ENCODE measurements at regions not wholly inside any gene's neighbourhood (a gene's known extent, or its start where the extent isn't known, plus 50 kb on each side); places are given as distances from the start of the nearest gene placed in this dataset.
"Not testable (repeated sequence)": the region's sequence is repeated elsewhere in the genome, so short reads cannot be mapped to it uniquely, and the experiment has no call there.

GRCh38 chr5:36458746-36459145 lies 147.7 kb upstream of the SLC1A3 start:
- no peak overlapping the region for H3K27ac ChIP-seq
- H3K4me3 ChIP-seq, result no peak overlapping the region

DNA sequence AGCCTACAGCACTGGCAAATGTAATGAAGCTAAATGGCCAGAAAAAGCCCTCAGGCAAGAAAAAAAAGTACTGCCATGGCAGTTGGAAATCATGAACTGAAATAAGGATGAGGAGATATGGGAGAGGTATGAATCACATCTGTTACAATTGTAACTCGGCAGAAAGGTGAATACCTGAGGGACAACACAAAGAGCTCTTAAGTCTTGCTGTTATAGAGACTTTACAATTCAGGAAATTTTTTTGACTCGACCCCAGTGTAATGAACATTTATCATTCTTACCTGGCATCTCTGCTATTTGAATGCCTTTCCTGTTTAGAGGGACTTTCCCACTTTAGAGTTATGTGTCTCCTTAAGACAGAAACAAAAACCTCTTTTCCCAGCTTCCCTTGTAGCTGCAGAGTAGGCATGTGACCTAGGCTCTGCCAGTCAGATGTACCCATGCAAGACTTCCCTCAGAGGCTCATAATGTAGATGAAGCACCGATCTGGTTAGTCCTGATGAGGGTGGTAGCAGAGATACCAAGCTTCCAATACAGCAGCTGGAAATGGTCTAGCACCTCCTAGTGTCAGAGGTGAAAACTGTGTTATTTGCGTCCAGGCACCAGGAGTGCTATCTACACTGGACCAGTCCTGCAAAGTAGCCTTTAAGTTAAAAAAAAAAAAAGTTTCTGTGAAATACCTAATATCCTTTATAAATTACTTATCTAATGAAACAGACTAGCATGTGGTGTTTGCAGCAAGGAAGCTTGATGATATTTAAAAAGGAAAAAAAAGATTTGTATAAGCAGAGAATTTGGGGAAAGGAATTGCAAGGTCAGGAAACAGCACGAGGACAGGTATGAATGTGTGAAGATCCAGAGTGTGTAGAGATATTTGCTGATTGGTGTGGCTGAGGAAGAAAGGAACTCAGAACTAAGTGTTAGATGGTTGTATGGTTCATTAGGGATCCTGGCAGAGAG lies 146.9 kb upstream of the SLC1A3 start:
- no peak overlapping the region for H3K4me3 ChIP-seq

GRCh38 chr5:36462295-36463021 lies 143.9 kb upstream of the SLC1A3 start:
- no peak overlapping the region for H3K27ac ChIP-seq
- H3K4me3 ChIP-seq, result no peak overlapping the region

More for the DNA sequence above, 146.9 kb upstream of the SLC1A3 start:
- H3K27ac ChIP-seq, result no peak overlapping the region

DNA sequence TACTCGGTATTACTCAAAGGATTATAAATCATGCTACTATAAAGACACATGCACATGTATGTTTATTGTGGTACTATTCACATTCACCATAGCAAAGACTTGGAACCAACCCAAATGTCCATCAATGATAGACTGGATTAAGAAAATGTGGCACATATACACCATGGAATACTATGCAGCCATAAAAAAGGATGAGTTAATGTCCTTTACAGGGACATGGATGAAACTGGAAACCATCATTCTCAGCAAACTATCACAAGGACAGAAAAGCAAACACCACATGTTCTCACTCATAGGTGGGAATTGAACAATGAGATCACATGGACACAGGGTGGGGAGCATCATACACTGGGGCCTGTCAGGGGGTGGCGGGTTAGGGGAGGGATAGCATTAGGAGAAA lies 130.5 kb upstream of the SLC1A3 start:
- H3K27ac ChIP-seq, H3K4me3 ChIP-seq: not testable (repeated sequence)

GRCh38 chr5:36478646-36479317 lies 127.6 kb upstream of the SLC1A3 start:
- H3K27ac ChIP-seq, result no peak overlapping the region

GRCh38 chr5:36481454-36482120 lies 124.8 kb upstream of the SLC1A3 start:
- Histone ChIP-seq H3K27ac (no peak overlapping the region), H3K4me3 (no peak overlapping the region)

More at GRCh38 chr5:36478646-36479317, 127.6 kb upstream of the SLC1A3 start:
- H3K4me3 ChIP-seq, result no peak overlapping the region

GRCh38 chr5:36482812-36483211 lies 123.6 kb upstream of the SLC1A3 start:
- Histone ChIP-seq H3K4me3 (no peak overlapping the region), H3K27ac (no peak overlapping the region)

DNA sequence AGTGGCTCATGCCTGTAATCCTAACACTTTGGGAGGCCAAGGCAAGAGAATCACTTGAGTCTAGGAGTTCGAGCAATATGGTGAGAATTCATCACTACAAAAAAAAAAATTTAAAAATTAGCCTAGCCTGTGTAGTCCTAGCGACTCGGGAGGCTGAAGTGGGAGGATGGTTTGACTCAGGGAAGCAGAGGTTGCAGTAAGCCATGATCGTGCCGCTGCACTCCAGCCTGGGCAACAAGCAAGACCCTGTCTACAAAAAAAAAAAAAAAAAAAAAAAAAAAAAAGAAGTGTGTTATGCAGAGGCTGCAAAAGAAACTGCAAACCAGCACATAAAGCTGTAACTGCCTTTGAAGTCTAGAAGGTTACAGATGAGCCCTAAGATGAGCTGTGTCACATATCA lies 116.9 kb upstream of the SLC1A3 start:
- H3K27ac ChIP-seq, result no peak overlapping the region
- H3K4me3 ChIP-seq, result no peak overlapping the region

- H3K27ac ChIP-seq, result no peak overlapping the region
- no peak overlapping the region for H3K4me3 ChIP-seq
These were observed 114.5 kb upstream of the SLC1A3 start for GRCh38 chr5:36491856-36492255.

DNA sequence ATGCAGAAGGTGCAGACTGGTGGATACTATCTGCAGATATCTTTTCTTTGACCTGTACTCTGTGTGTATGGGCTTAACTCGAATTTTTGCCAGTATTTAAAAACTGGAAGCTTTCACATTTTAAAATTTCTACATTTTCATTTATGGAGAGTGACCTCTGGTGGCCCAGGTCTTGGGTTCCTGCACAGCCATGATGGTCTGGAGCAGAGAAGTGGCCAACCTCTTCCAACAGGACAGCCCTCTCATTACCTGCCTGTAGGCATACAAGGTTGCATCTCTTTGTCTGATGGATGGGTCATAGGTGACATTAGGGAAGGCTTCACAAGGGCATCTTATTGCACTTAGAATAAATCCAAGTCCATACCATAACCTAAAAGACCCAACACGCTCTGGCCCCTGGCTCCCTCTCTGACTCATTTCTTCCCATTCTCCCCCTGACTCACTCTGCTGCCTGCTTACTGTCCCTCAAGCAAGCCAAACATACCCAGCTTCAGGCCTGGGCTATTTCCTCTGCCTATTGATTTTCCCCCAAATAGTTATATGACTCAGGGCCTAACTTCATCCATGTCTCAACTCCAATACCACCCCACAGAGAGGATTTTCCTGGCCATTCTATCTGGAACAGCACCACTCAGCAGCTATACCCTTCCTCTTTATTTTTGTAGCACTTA lies 113.3 kb upstream of the SLC1A3 start:
- no peak overlapping the region for H3K4me3 ChIP-seq
- no peak overlapping the region for H3K27ac ChIP-seq

DNA sequence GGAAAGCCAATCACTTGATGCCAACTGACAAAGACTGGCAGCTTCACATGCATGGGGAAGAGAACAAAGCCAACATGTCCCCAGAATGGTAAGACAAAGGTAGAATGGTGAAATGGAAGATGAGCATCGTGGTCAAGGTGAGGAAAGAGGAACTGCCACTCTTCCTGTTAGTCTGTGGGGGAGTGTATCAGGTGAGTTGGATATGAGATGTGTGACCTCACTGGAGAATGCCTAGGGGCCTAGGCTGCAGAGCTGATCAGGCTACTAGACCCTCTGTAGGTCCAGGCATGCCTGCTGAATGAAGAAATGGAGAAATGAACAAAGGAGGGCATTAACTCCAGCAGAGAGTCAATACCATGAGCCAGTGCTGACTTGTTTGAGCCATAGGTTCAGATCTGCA lies 112.4 kb upstream of the SLC1A3 start:
- no peak overlapping the region for H3K27ac ChIP-seq

GRCh38 chr5:36494841-36495601 lies 111.4 kb upstream of the SLC1A3 start:
- H3K4me3 ChIP-seq, result no peak overlapping the region
- peak overlapping the region in 3 of 21 experiments; percentile 17 to 53 (median 37) for H3K27ac ChIP-seq

More for the DNA sequence above, 112.4 kb upstream of the SLC1A3 start:
- H3K4me3 ChIP-seq, result no peak overlapping the region

DNA sequence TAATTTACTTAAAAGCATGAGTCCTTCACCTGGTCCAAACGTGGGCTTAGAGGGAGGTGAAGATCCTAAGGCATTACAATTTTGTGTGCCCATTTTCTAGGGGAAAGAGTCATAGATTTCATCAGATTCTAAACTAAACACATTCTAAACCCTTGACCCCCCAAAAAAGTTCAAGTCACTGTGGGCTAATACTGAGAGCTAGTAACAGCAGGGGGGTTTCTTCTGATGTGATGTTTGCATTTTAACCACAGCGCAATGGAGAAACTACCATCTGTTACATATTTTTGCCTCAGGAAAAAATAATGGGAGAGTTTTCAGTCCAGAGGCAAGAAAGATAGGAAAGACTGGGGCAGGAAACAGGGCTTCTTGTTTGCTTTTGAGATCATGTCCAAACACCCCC lies 110.8 kb upstream of the SLC1A3 start:
- no peak overlapping the region for H3K4me3 ChIP-seq
- H3K27ac ChIP-seq, result peak overlapping the region in 2 of 21 experiments; percentile 17 to 53

GRCh38 chr5:36496471-36496870 lies 109.9 kb upstream of the SLC1A3 start:
- Histone ChIP-seq H3K27ac (no peak overlapping the region), H3K4me3 (no peak overlapping the region)

- no peak overlapping the region for H3K4me3 ChIP-seq
- peak overlapping the region in 1 of 21 experiments; percentile 58 for H3K27ac ChIP-seq
These were observed 103.8 kb upstream of the SLC1A3 start for GRCh38 chr5:36502608-36503007.

DNA sequence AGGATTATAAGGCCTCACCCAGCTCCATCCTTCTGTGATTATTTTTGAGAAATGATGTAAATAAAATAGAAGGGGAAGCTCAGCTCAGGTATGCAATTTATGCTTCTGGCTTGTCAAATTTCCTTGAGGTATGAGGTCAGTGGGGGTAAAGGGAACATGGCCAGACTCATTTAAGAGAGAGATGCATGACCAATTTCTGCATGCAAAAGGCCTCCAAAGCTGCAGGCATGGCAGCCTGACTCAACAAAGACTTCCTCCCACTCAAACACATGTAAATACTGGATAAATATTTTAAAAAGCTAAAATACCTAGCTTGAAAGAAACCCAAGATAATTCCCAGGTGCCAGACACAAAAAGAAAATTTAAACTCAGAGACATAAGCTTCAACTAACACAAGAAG lies 101.4 kb upstream of the SLC1A3 start:
- H3K27ac ChIP-seq, result no peak overlapping the region

DNA sequence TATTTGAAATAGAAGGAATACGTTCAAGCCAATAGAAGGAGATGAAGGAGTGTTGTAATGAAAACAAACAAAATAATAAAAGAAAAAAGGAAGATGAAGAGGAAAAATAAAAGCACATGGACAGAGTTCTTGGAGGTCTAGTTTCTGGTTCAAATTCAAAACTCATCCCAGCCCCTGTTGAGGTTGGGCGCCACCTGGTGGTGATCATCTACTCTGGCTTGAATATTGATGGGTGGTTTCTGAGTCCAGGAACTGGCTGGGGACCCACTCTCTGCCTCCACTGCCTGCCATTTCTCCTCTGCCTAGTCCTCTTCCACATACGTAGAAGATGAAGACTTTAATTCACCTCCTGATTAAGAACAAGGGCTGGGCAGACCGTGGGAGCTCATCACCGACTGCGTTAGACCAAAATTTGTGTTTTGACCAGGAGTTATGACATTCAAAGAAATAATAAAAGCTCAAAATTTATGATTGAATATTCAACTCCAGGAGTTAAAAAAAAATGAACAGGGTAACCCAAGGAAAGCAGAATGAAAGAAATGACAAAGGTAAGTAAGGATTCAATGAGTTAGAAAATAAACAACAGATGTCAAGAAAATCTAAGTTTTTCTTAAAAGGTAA lies 99.0 kb upstream of the SLC1A3 start:
- H3K27ac ChIP-seq, result no peak overlapping the region
- no peak overlapping the region for H3K4me3 ChIP-seq

More for the DNA sequence above, 101.4 kb upstream of the SLC1A3 start:
- no peak overlapping the region for H3K4me3 ChIP-seq

DNA sequence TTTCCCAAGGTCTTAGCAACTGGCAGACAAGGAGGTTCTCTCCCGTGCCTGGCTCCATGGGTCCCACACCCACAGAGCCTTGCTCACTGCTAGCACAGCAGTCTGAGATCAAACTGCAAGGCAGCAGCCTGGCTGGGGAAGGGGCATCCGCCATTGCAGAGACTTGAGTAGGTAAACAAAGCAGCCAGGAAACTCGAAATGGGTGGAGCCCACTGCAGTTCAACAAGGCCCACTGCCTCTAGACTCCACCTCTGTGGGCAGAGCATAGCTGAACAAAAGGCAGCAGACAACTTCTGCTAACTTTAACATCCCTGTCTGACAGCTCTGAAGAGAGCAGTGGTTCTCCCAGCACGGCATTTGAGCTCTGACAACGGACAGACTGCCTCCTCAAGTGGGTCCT lies 98.1 kb upstream of the SLC1A3 start:
- H3K4me3 ChIP-seq, H3K27ac ChIP-seq: not testable (repeated sequence)

All from skin epidermis (tissue), 12 donors.